Right atrium auricular region (tissue), 2 donors: ENCODE measurements at regions not wholly inside any gene's neighbourhood (a gene's known extent, or its start where the extent isn't known, plus 50 kb on each side); places are given as distances from the start of the nearest gene placed in this dataset.

ENCODE experiments used
- DNase-seq: peaks from one replicate; pipeline ENCODE4 v3.0.0-alpha.2; 2019; ENCODE audit warnings: low spot score
- H3K27ac ChIP-seq, 2 donors: fragments of 200-600 bp; sonication (generic); 1 replicate in 1 of 2; 2 replicates in 1 of 2; pipeline ENCODE4 v1.5.1; 2016 to 2019
- H3K27me3 ChIP-seq, 2 donors: fragments of 200-600 bp; sonication (generic); one replicate each; pipeline versions ENCODE4 v1.5.1 to v1.6.0; 2017 to 2019
- H3K36me3 ChIP-seq: fragments of 200-600 bp; sonication (generic); one replicate; pipeline ENCODE4 v1.5.1; 2016
- H3K4me1 ChIP-seq, 2 donors: fragments of 200-600 bp; sonication (generic); one replicate each; pipeline versions ENCODE4 v1.5.1 to v1.6.0; 2017 to 2019
- H3K4me3 ChIP-seq, 2 donors: fragments of 200-600 bp; sonication (generic); 1 replicate in 1 of 2; 2 replicates in 1 of 2; pipeline ENCODE4 v1.5.1; 2017 to 2019; ENCODE audit warnings: mild to moderate bottlenecking in 1 of 2, moderate library complexity in 1 of 2
- H3K9me3 ChIP-seq, 2 donors: fragments of 200-600 bp; sonication (generic); one replicate each; pipeline ENCODE4 v1.5.1; 2019
- TF ChIP-seq, protein P1 (sequence below), 2 donors: fragments of 200-600 bp; sonication (generic); IDR thresholded peaks; one replicate each; pipeline ENCODE4 v1.5.1; 2019; ENCODE audit warnings: antibody characterized with exemption in 2 of 2

DNA sequence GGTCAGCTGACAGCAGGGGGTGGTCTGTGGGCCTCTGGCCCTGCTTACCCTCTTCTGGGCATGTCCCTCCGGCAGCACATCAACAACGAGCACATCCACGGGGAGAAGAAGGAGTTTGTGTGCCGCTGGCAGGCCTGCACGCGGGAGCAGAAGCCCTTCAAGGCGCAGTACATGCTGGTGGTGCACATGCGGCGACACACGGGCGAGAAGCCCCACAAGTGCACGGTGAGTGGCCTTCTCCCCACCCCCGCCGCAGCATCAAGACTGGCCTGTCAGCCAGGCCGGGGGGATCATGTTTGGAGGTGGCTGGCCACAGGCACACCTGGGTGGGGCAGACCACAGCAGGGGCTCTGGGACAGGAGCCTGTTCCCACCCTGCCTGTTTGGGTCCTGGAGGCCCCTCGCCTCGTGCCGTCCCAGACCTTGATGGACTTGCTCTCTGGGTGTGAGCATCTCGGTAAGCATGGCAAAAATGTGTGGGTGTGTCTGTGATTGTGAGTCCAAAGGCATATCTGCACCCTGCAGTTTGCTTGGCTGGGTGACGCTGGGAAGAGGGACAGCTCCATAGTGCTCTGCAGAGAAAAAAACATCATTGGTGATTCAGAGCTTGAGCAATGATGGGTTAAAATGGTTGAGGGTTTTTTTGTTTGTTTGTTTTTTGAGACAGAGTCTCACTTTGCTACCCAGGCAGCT is 242.8 kb downstream of the GLI2 start:
- H3K9me3 ChIP-seq: no peaks in the 10 kb centered on the region
- H3K27ac ChIP-seq: no peak overlapping the region
- TF ChIP-seq, protein P1, sequence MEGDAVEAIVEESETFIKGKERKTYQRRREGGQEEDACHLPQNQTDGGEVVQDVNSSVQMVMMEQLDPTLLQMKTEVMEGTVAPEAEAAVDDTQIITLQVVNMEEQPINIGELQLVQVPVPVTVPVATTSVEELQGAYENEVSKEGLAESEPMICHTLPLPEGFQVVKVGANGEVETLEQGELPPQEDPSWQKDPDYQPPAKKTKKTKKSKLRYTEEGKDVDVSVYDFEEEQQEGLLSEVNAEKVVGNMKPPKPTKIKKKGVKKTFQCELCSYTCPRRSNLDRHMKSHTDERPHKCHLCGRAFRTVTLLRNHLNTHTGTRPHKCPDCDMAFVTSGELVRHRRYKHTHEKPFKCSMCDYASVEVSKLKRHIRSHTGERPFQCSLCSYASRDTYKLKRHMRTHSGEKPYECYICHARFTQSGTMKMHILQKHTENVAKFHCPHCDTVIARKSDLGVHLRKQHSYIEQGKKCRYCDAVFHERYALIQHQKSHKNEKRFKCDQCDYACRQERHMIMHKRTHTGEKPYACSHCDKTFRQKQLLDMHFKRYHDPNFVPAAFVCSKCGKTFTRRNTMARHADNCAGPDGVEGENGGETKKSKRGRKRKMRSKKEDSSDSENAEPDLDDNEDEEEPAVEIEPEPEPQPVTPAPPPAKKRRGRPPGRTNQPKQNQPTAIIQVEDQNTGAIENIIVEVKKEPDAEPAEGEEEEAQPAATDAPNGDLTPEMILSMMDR (IDR thresholded peaks at IDR 0.05): no peak
- no peak overlapping the region for H3K4me3 ChIP-seq
- no peaks in the 10 kb centered on the region for H3K36me3 ChIP-seq
- no peaks in the 10 kb centered on the region for H3K27me3 ChIP-seq
- H3K4me1 ChIP-seq: no peaks in the 10 kb centered on the region
- DNase-seq: no peak

DNA sequence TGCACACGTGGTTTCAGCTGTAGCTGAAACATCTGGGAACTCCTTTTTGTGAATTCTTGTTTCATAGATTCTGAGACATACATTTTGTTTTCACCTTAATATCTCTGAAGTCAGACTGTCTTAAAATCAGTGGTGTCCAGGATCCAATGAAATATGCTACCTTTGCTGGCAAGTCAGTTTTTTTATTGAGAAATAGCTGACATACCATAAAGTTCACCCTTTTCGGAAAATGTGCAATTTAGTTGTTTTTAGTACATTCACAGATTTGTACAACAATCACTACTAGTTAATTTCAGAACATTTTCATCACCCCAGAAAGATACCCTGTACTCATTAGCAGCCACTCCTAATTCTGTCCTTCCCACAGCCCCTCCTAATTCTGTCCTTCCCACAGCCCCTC is 243.7 kb downstream of the GLI2 start:
- DNase-seq: no peak
- H3K36me3 ChIP-seq: no peaks in the 10 kb centered on the region
- TF ChIP-seq, protein P1 (IDR thresholded peaks at IDR 0.05): no peak
- no peaks in the 10 kb centered on the region for H3K27me3 ChIP-seq
- no peaks in the 10 kb centered on the region for H3K4me1 ChIP-seq
- H3K9me3 ChIP-seq: no peaks in the 10 kb centered on the region
- no peak overlapping the region for H3K4me3 ChIP-seq
- no peak overlapping the region for H3K27ac ChIP-seq

DNA sequence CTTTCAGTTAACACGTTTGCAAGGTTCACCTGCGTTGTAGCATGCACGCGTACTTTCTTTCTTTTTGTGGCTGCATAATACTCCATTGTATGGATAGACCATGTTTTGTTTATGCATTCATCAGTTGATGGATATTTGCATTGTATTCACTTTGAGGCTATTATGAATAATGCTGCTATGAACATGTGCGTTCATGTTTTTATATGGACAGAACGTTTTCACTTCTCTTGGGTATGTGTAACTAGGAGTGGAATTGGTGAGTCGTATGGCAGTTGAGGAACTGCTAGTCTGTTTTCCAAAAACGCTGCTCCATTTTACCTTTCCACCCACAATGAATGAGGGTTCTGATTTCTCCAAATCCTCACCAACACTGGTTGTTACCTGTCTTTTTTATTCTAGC is 244.3 kb downstream of the GLI2 start:
- no peaks in the 10 kb centered on the region for H3K4me1 ChIP-seq
- no peaks in the 10 kb centered on the region for H3K9me3 ChIP-seq
- no peak for DNase-seq
- H3K36me3 ChIP-seq: no peaks in the 10 kb centered on the region
- TF ChIP-seq, protein P1 (IDR thresholded peaks at IDR 0.05): no peak
- H3K4me3 ChIP-seq: no peak overlapping the region
- H3K27ac ChIP-seq: no peak overlapping the region
- H3K27me3 ChIP-seq: no peaks in the 10 kb centered on the region

DNA sequence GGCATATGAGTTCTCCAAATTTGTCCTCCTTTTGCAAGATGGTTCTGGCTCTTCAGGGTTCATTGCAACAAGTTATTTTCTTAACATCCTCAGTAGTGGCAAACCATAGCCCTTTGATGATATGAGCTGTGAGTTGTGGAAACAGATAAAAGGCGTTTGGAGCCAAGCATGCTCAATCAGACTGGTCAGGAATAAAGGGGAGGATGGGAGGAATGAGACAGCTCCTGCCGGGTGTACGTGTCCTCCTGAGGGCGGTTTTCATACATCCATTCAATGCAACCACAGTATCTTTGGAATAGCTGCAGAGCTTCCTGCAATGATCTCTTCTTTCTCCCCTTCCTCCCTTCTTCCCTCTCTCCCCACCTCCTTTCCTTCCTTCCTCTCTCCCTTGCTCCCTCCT is 245.8 kb downstream of the GLI2 start:
- H3K9me3 ChIP-seq: no peaks in the 10 kb centered on the region
- TF ChIP-seq, protein P1 (IDR thresholded peaks at IDR 0.05): no peak
- no peak overlapping the region for H3K27ac ChIP-seq
- H3K4me1 ChIP-seq: no peaks in the 10 kb centered on the region
- no peaks in the 10 kb centered on the region for H3K27me3 ChIP-seq
- H3K4me3 ChIP-seq: no peak overlapping the region
- no peaks in the 10 kb centered on the region for H3K36me3 ChIP-seq
- DNase-seq: no peak

DNA sequence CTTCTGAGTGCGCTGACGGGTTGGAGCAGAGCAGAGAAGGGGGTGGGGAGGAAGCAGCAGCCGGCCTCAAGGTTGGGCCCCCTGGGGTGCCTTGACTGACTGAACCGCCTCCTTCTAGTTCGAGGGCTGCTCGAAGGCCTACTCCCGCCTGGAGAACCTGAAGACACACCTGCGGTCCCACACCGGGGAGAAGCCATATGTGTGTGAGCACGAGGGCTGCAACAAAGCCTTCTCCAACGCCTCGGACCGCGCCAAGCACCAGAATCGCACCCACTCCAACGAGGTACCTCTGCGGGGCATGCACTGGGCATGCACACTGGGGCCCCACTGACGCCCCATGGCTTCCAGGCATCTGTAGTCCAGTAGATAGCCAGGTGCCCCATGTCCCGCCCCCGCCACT is 246.9 kb downstream of the GLI2 start:
- H3K36me3 ChIP-seq: no peaks in the 10 kb centered on the region
- no peak overlapping the region for H3K27ac ChIP-seq
- H3K9me3 ChIP-seq: no peaks in the 10 kb centered on the region
- no peaks in the 10 kb centered on the region for H3K4me1 ChIP-seq
- TF ChIP-seq, protein P1 (IDR thresholded peaks at IDR 0.05): no peak
- DNase-seq: no peak
- no peaks in the 10 kb centered on the region for H3K27me3 ChIP-seq
- no peak overlapping the region for H3K4me3 ChIP-seq

DNA sequence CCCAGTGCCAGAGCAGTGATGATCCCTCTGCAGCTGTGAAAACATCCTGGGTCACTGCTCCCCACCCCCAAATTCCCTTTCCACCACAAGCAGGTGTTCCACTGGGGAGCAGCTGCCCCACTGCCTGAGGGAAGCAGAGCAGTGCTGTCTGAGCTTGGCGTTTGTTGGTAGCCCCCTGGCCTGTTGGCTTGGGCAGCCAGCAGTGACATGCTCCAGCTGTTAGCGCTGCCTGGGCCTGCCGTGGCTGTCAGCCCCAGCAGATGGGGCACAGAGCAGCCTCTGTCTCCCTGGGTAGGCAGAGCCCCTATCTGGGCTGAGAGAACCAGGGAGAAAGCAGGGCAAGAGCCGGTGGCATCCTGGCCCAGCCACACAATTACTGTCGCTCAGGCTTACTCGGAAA is 247.7 kb downstream of the GLI2 start:
- no peaks in the 10 kb centered on the region for H3K4me1 ChIP-seq
- no peak for DNase-seq
- TF ChIP-seq, protein P1 (IDR thresholded peaks at IDR 0.05): no peak
- H3K27me3 ChIP-seq: no peaks in the 10 kb centered on the region
- H3K4me3 ChIP-seq: no peak overlapping the region
- no peak overlapping the region for H3K27ac ChIP-seq
- H3K9me3 ChIP-seq: no peaks in the 10 kb centered on the region
- H3K36me3 ChIP-seq: no peaks in the 10 kb centered on the region
